ENCODE measurements at regions not wholly inside any gene's neighbourhood (a gene's known extent, or its start where the extent isn't known, plus 50 kb on each side); places are given as distances from the start of the nearest gene placed in this dataset.
"Not testable (repeated sequence)": the region's sequence is repeated elsewhere in the genome, so short reads cannot be mapped to it uniquely, and the experiment has no call there.

DNA sequence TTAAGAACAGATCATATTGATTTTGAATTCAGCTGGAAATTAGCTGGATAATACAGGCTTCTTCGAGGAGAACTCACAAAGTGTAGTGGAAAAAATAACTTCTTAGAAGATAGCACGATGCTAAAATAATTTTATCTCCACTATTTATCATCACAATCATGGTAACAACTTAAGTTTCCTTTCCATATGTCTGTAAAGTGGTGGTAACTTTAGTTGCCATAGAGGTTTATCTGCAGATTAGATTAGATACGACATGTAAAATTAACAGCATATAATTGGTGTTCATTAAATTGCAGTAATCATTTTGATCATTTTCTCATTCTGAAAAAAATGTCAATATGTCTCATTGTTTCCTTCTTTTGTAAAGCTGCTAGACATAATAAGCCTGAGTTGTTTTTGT, 921.5 kb downstream of the KCNT2 start:
- no peak for DNase-seq (ENCODE audit: low spot score)

DNA sequence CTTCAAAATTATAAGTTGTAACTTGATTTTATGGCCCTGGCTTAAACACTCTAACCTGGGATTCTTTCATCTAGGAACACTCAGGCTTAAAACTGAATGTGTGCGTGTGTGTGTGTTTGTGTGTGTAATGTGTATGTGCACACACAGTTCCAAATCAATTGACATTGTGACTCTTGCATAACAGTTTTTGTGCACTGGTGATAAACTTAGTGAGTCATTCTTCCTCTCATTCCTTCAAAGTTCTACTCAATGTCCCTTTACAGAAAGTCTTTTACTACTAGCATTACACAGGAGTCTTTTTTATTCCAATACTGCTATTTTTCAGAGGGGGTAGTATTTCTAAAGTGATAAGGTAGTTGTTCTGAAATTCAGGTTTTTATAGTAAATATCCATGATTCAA, 943.6 kb downstream of the KCNT2 start:
- DNase-seq (ENCODE audit: low spot score), result no peak

DNA sequence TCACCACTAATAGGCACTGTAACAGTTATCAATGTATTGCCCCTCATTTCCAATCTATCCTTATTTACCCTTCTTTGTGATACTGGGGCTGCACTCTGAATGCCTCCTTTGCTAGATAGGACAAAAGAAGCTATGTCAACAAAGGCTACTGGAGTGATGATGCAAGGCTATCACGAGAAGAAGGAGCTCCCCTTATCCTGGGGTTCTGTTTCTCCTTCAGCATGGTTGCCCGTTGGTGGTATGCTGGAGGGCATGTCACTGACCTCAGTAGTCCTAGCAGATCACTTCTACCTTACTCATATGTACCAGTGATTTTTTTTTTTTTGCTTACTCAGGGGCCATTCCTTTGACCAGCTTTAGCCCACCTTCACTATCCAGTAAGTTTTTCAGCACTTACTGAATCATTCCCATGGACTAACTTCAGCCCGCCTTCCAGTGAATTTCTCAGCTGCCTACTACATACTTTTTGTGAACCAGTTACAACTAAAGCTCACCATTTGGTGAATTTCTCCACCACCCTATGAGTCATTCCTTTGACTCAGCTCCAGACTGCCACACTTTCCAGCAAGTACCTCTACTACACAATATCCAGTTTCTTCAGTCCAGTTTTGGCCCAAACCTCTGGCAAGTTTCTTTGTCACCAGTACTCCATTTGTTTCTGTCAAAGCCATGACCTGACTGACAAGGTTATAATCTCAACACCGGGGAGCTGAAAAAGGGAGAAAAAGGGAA, 944.5 kb downstream of the KCNT2 start:
- peak; percentile 59 for DNase-seq (ENCODE audit: low spot score)

DNA sequence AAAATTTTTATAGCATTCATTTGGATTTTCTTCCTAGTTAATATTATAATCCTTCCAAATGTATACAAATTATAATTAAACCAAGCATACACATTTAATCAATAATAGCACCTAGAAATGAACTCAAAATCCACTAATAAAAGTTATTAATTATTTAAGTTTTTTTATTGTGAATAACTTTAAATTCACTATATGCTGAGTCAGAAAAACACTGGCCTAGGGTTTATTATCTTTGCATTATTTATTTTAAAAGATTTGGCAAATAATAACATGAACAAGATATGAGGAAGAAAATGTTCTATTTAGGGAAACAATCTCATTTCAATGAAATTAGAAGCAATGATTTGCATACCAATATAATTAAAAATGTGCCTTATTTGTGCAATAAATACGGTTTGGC, 951.5 kb downstream of the KCNT2 start:
- no peak for DNase-seq (ENCODE audit: low spot score)

GRCh38 chr1:195648875-195649274, 959.4 kb downstream of the KCNT2 start:
- DNase-seq (ENCODE audit: low spot score), result not testable (repeated sequence)

- no peak for DNase-seq (ENCODE audit: low spot score)
Observed at GRCh38 chr1:195637539-195637938, 970.7 kb downstream of the KCNT2 start.

GRCh38 chr1:195618287-195618686, 990.0 kb downstream of the KCNT2 start:
- DNase-seq (ENCODE audit: low spot score), result no peak

DNA sequence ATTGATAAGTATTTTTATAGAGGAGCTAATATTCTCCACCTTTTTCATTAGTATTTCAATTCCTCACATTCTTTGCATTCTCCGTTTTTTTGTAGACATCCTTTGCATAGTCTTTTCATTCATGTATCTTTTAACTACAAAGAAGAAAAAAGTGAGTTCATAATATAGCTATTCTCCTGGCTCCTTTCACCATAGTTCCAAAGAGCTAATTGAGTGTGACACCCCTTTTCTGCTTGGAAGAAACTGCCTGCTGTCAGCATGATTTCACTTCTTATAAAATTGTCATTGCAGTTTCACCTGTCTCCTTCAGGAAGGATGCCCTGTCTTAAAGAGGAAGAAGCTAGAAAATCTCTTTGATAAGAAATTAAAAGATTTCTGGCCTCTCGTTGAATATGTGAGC, 991.1 kb downstream of the KCNT2 start:
- no peak for DNase-seq (ENCODE audit: low spot score)

DNA sequence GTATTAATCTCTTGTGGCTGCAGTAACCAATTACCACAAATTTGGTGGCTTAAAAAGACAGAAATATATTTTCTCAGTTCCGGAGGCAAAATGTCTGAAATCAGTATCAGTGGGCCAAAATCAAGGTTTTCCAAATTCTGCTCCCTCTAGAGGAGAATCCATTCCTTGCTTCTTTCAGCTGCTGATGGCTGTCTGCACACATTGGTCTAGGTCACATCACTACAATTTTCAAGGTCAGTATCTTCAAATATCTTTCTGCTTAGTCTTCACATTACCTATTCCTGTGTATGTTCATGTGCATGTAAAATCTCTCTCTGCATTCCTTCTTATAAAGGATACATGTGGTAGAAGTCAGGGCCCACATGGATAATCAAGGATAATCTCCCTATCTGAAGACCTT, 999.4 kb downstream of the KCNT2 start:
- DNase-seq (ENCODE audit: low spot score), result no peak

- DNase-seq (ENCODE audit: low spot score), result no peak
Observed at GRCh38 chr1:195606483-195606882, 1001.8 kb downstream of the KCNT2 start.

DNA sequence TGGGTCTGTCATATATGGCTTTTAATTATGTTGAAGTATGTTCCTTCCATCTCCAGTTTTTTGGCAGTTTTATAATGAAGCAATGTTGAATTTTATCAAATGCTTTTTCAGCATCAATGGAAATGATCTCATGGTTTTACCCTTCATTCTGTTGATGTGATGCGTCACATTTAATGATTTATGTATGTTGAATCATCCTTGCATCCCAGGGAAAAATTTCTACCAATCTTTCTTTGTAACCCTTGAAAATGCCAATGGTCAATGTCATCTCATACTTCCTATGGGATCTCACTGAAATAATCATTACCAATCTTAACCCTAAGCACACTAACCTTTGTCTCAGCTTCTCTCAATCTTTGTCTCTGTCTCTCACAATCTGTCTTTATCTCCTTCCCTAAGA, 1004.0 kb downstream of the KCNT2 start:
- DNase-seq (ENCODE audit: low spot score), result peak; percentile 65

- DNase-seq (ENCODE audit: low spot score), result no peak
Observed at GRCh38 chr1:195597891-195598290, 1010.3 kb downstream of the KCNT2 start.

DNA sequence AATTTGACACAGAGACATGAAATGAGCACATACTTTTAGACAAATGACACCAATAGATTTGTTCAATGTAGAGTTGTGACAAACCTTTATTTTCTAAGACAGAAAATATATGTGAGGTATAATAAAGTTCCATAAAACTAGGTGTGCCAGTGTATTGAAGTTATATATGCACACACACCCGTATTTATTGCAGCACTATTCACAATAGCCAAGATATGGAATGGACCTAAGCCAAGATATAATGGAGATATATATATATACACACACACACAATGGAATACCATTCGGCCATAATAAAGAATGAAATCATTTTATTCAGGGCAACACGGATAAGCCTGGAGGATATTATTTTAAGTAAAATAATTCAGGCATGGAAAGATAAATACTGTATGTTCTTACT, 1013.5 kb downstream of the KCNT2 start:
- DNase-seq (ENCODE audit: low spot score), result no peak

GRCh38 chr1:195594322-195594721, 1013.9 kb downstream of the KCNT2 start:
- no peak for DNase-seq (ENCODE audit: low spot score)

DNA sequence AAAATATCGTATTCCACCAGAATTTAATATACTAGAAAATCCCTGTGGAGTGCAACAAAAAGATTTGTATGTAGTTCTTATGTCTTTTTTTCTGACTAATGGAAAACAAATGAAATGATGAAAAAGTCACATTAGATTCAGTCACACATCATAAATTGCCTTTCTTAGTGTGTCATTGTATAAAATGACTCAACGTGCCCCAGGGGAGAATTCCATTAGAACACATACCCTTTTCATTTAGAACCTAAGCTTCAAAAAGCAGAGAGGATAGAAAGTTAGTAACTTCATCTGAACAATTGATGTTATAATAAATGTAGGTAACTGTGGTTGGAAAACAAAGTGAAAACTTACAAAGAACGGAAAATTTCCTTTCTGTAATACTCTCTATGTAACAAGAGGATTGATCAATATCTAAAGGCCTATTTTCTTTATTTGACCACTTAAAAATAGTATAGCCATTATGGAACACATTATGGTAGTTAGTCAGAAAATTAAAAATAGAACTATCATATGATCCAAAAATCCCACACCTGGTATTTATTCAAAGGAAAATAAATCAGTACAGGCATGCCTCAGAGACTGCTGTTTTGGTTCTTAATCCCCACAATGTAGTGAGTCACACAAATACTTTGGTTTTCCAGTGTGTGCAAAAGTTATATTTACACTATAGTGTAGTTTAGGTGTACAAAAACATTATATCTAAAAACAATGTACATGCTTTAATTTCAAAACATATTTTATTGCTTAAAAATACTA, 1016.1 kb downstream of the KCNT2 start:
- peak; percentile 57 for DNase-seq (ENCODE audit: low spot score)

DNA sequence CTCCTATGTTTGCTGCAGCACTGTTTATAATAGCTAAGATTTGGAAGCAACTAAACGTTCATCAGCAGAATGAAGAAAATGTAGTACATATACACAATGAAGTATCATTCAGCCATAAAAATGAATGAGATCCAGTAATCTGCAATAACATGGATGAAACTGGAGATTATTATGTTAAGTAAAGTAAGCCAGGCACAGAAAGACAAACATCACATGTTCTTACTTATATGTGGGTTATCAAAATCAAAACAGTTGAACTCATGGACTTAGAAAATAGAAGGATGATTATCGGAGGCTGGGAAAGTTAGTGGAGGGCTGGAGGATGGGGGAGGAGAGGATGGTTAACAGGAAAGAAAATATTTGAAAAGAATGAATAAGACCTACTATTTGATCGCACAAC, 1017.6 kb downstream of the KCNT2 start:
- DNase-seq (ENCODE audit: low spot score), result no peak

- no peak for DNase-seq (ENCODE audit: low spot score)
Observed at GRCh38 chr1:195584870-195585624, 1023.2 kb downstream of the KCNT2 start.

DNA sequence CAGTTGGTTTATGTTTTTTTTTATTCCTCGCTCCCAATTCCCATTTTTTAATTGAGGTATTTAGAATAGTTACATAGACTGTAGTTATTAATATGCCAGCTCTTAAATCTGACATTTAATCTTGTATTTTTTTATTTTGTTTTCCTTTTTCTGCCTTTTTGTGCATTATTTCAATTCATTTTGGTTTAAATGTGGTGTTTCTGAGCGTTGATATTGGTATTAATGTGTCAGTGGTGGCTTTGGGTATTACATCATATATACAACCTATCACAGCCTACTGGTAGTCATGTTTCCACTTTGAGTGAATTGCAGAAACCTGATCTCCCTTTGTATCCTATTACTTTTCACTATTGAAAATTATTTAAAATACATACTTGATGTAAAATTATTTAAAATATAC, 1027.3 kb downstream of the KCNT2 start:
- DNase-seq (ENCODE audit: low spot score), result no peak

GRCh38 chr1:195577748-195578147, 1030.5 kb downstream of the KCNT2 start:
- no peak for DNase-seq (ENCODE audit: low spot score)

- no peak for DNase-seq (ENCODE audit: low spot score)
Observed at GRCh38 chr1:195576641-195577040, 1031.6 kb downstream of the KCNT2 start.

GRCh38 chr1:195574511-195574910, 1033.7 kb downstream of the KCNT2 start:
- no peak for DNase-seq (ENCODE audit: low spot score)

GRCh38 chr1:195569934-195570333, 1038.3 kb downstream of the KCNT2 start:
- DNase-seq (ENCODE audit: low spot score), result no peak

DNA sequence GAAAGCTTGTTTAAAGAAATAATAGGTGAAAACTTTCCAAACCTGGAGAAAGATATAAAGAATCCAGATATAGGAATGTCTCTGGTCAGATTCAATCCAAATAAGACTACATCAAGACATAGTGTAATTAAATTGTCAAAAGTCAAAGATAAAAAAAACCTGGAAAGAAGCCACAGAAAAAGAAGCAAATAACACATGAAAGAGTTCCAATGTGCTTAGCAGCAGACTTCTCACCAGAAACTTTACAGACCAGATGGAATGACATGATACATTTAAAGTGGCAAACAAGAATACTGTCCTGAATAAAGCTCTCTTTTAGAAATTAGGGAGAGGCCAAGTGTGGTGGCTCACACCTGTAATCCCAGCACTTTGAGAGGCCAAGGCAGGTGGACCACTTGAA, 1039.9 kb downstream of the KCNT2 start:
- DNase-seq (ENCODE audit: low spot score), result no peak

Data from RKO (cell line).